NCI-H2171 (cell line): ENCODE measurements at regions not wholly inside any gene's neighbourhood (a gene's known extent, or its start where the extent isn't known, plus 50 kb on each side); places are given as distances from the start of the nearest gene placed in this dataset.
A peak's percentile ranks its signal among the peaks of the same experiment; 100 is the strongest.

ENCODE experiments used
- DNase-seq: peaks from one replicate; lab custom pipeline; 2025; lab: John Stamatoyannopoulos, UW

DNA sequence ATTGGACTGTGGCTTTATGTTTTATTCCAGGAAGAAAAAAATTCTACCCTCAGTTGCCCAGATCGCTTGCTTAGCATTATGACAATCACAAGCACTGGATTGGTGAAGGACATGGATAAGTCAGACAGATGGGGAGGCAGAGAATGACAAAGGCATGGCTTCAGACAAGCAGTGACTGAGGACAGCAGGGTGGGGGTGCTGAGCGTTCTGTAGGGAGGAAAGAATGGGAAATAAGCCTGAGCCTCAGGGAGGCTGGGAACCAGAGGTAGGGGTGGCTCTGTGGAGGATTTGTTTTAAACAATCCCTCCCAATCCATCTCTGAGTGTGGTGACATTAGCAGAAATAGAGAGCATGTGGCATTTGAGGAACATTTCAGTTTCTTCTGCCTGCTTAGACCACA is 896.9 kb downstream of the CCSER2 start:
- DNase-seq = no peak

- no peak for DNase-seq
Observed at GRCh38 chr10:85226596-85226995, 898.2 kb downstream of the CCSER2 start.

- no peak for DNase-seq
Observed at GRCh38 chr10:85228726-85229125, 900.3 kb downstream of the CCSER2 start.

DNA sequence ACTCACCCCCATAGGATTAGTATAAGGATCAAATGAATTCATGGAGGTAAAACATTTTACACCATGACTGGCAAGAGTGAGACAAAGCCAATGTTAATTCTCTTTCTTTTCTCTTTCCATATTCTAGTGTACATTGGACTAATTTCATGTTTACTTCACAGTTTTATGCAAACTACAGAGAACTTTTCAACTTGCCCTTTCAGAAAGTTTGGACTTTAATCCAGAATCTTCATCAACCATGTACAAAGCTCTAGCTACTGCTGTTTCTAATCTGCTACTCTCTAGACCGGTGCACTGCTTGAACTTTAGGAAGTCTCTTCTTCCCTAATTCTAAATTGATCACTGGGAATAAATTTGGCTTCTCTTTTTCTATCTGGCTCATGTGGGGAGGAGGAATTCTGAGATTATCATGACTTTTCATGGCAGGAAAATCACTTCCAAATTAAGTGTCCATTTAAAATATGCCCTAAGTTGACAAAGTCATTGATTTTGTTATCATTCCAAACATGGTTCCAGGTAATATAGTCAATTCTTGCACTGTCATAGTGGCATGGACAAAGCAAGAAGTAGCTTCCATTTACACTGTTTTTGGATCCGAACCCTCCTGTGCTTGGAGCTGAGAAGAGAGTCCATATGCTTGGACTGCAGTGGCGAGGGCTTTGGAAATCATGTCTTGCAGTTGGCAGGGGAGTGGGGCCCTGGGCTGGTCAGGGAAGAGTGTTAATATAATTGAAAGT is 903.3 kb downstream of the CCSER2 start:
- no peak for DNase-seq

DNA sequence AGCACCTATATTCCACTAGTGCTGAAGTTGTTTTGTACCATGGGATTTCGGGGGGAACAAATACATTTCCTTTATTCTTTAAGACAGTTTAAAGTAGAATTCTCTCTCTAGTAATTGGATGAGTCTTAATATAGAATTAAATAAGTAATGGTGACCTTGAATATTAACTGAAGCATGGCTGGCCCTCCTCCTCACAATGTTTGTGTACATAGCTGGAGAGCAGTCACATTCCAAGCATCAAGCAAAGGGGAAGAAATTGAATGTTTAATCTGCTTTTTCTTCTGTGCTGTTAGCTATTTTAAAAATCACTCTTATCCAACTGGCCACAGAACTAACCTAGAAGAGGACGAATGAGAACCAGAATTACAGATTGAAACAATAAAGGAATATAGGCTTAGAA is 906.9 kb downstream of the CCSER2 start:
- no peak for DNase-seq

DNA sequence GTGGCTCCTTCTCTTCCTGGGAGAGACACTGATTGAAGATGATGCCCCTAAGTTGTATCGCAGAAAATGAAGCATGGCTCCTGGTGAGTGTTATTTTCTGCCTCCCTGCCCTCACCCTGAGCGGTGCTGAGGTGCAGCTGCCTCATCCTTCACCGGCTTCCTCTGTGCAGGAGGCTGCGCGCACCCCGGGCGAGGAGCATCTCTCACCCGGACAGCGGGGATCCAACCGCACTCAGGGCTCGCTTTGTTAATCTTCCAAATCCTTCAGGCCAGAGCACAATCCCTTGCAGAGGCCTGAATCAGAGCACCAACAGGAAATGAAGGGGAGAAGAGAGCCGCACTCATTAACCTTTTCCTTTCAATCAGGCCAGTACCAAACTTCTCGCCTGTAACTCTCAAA is 910.3 kb downstream of the CCSER2 start:
- no peak for DNase-seq

DNA sequence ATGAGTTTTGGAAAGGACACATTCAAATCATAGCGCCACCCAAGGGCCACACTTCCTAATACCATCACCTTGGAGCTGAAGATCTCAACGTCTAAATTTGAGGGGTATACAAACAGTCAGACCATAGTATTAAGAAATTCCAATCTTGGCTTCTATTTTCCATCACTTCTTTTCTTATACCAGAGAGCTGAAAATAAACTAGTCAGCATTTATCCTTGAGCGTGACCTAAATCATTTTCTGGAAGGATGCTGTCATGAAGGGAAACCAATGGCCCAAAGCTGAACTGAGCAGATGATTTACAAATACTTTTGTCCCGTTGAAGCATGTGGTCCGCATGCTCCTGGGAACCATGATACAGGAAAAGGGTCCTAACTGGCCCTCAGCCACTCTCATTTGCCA is 921.9 kb downstream of the CCSER2 start:
- DNase-seq = no peak

DNA sequence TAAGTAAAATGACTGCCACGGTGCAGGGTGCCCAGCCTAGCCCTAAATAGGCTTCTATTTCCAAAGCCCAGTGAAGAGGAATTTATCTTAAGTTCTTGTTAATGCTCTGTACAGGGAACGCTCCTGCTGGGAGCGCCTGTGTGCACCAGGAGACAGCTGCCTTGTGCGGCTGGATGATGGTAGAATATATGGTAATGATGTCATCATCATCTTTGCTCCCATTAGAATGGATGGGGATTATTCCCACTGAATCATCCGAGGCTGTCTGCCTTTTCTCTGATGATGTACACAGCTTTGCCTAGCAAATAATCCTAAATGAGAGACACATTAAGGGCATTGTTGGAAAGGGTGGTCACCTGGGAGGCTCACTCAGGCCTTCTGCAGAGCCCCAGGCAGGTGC is 928.1 kb downstream of the CCSER2 start:
- DNase-seq = no peak

DNA sequence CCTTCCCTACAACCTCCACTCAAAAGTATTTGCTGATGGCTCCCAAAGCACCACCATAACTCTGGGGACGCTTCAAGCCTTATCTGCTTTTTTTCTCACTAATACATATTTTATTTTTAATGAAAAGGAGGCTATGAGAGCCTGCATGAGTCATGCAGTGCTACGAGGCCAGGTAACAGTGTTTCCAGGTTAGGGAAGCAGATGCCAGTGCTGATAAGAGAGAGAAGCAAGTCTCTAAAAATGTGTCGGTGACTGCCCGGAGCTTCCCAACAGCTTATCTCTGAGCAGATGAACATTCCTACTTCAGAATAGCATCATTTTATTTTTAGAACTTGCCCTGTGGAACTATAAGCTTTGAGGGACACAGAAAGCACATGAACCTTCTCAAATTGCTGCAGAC is 931.5 kb downstream of the CCSER2 start:
- no peak for DNase-seq

DNA sequence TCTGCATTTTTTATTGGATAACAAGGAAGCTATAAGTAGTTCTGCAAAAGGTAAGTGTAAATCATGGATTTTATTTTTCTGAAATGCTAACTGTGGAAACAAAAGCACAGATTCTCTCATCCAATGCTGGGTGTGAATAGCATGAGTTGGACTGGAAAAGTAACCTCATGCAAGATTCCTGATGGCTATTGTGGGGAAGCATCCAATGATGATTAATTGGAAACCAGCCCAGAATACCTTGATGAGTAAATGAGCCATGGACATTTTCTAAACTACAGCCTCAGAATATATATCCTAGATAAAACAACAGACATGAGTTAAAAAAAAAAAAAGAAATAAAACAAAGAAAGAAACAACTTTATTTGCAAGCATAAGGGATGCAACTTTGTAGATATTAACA is 934.6 kb downstream of the CCSER2 start:
- DNase-seq = no peak

GRCh38 chr10:85265121-85265520 is 936.7 kb downstream of the CCSER2 start:
- no peak for DNase-seq

- DNase-seq = no peak
Observed at GRCh38 chr10:85266808-85267207, 938.4 kb downstream of the CCSER2 start.

- DNase-seq = no peak
Observed at GRCh38 chr10:85280014-85280413, 951.6 kb downstream of the CCSER2 start.

DNA sequence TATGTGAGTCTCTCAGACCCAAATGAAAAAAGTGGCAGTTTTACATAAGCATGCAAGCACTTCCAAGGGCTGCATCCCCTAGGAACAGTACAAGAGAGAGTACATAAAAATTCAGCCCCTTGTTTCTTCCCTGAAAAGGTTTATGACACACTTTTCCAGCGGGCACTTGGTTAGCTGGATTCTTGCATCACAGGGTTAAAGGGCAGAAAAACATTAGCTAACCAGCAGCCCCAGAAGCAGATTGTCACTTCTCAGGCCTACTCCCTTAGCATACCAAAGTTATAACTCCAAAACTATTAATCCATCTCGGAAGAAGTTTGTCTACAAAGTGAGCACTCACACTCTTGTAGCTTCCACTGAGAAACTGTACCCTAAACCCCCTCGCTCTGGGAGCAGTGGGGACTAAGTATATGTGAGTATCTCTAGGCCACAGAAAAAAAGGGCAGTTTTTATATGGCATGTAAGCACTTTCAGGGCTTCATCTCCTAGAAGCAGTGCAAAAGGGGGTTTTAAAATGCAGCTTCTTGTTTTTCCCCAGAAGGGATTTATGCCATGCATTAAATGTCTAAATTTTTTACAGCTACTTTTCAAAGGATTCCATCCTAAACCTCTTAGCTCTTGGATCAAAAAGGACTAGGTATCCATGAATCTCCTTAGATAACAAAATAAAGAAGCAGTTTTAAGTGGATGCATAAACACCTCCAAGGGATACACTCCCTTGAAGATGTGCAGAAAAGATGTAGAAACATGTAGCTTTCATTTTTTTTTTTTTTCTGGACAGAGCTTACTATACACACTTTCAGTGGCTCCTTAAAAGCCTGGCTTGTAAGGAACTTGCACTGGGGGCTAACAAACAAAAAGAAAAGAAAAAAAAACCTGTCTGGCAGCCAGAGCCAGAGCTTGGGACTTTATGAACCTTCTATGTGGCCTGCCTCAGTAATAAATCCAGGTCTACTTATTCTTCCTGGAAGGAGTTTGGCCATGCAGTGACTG is 956.7 kb downstream of the CCSER2 start:
- DNase-seq = no peak

DNA sequence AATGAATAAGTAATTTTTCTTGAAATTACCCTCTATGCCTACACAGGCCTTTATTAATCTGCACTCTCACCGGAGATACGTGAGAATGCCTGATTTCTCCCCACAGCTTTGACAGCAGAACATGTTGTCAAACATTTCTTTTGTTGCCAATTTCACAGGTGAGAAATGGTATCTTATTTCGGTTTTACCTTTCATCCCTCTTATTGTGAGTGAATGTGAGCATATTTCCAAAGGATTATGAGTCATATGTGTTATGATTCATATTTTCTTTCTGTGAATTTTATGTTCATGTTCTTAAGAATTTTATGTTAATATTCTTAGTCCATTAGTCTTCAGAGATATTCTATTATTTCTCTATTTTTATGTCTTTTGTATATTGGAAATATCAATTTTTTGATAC is 965.1 kb downstream of the CCSER2 start:
- no peak for DNase-seq

DNA sequence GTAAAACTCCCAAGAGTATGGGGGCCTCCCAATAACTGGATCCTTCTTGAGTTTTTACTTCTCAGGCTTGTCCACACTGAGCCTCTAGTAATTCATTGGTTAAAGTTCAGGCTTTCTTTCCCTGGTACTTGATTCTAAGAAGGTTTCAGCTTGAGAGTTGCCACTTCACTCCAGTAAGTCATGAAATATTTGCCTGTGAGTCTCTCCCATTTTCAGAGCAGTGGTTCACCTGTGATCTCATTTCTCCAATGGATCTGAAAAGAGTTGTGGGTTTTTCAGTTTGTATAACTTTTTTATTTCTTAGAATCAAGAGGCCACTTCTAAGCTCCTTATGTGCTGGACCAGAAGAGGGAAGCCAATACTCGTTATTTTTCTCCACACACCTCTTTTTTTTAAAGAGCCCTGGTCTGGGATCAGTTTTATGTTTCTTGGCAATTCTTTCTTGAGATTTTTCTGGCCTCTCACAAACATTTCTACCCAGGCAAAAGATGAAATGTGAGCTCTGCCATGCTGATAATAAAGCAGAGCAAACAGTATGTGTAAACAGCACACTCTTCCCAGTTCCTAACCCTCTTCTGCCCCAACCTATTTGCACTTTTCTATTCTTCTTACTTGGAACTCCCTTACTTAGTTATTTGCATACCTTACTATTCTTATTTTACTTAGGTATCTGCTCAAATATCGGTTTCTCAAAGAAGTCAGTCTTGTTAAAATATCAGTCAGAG is 983.4 kb downstream of the CCSER2 start:
- no peak for DNase-seq

DNA sequence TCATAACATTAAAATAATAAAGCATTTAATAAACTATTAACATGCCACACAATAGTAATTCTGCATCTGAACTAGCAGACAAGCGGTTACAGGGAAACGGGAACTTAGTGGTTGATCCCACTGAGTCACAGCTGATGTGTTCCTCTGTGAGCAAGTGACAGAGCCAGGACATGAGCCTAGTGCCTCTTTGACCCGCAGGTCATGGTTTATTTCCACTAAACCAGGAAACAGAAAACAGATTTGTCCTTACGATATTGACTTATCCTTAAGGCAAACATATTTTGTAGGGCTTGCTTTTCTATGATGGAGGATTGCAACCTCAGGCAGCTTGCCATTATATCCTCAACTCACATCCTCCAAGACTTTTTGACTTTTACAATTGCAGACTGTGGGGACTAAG is 987.3 kb downstream of the CCSER2 start:
- DNase-seq = no peak

- DNase-seq = no peak
Observed at GRCh38 chr10:85316276-85316675, 987.9 kb downstream of the CCSER2 start.

DNA sequence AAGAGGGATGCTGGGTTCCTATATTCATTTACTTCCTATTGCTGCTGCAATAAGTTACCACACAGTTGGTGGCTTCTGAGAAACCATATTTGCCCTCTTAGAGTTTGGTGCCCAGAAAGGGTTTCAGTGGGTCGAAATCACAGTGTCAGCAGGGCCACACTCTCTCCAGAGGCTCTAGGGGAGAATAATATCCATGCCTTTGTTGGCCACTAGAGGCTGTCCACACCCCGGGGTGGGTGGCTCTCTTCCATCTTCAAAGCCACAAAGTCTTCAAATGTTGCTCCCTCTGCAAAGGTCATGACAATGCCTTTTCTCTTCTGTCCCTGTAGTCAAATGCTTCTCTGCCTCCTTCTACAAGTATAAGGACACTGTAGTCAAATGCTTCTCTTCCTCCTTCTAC is 989.4 kb downstream of the CCSER2 start:
- no peak for DNase-seq

GRCh38 chr10:85318809-85319807 is 990.7 kb downstream of the CCSER2 start:
- peak; percentile 1 for DNase-seq

- no peak for DNase-seq
Observed at GRCh38 chr10:85319826-85320225, 991.4 kb downstream of the CCSER2 start.
